Ishikawa (cell line): ENCODE measurements at regions not wholly inside any gene's neighbourhood (a gene's known extent, or its start where the extent isn't known, plus 50 kb on each side); places are given as distances from the start of the nearest gene placed in this dataset.

Experiments
- EP300 ChIP-seq: IDR thresholded peaks from 2 replicates; pipeline ENCODE4 v1.6.1; 2012; ENCODE audit warnings: borderline replicate concordance
- FOXM1 ChIP-seq: IDR thresholded peaks from 2 replicates; pipeline ENCODE4 v1.6.1; 2012; ENCODE audit warnings: low read depth, borderline replicate concordance
- MAX ChIP-seq: IDR thresholded peaks from 2 replicates; pipeline ENCODE4 v1.6.1; 2012
- NFIC ChIP-seq: IDR thresholded peaks from 2 replicates; pipeline ENCODE4 v1.6.1; 2012
- RAD21 ChIP-seq: IDR thresholded peaks from 2 replicates; pipeline ENCODE4 v1.6.1; 2012; ENCODE audit warnings: low read depth
- TAF1 ChIP-seq: IDR thresholded peaks from 2 replicates; pipeline ENCODE4 v1.6.1; 2012; ENCODE audit warnings: low read depth, mild to moderate bottlenecking
- TEAD4 ChIP-seq: IDR thresholded peaks from 2 replicates; pipeline ENCODE4 v1.6.1; 2012
- USF1 ChIP-seq: IDR thresholded peaks from 2 replicates; pipeline ENCODE4 v1.6.1; 2012
- YY1 ChIP-seq: IDR thresholded peaks from 2 replicates; pipeline ENCODE4 v1.6.1; 2012; ENCODE audit warnings: low read depth
- ZBTB7A ChIP-seq: IDR thresholded peaks from 2 replicates; pipeline ENCODE4 v1.6.1; 2012; ENCODE audit warnings: low read depth
- TF ChIP-seq, protein P1 (sequence below): IDR thresholded peaks from 2 replicates; pipeline ENCODE4 v1.6.1; 2012; ENCODE audit warnings: low read depth, mild to moderate bottlenecking

DNA sequence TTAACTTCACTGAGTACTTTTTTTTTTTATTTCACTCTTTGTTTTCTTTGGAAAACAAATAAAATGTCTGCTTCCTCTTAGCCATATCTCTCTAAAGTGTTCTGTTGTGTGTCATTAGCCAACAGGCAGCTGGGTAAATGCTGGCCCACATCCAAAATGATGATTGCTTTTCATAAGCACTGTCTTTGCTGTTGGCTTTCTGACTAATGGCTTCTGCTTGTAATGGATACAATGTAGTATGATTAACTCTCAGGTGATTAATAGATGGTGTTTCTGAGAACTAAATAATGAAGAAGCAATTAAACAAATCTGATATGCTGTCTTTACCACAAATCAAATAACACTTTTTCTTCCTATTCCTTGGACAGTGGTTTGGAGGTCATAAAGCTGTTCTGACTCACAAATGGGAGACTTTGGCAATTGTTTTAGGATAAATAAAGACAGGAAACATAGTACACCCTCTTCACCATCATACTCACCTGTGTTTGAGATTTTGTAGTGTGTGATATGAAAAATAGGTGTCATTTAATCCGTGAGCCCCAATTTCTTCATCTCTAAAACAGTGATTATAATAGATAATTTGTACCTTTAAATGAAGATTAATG, 888.4 kb downstream of the TSN start:
- TF ChIP-seq TAF1, result no peak
- TF ChIP-seq MAX, result no peak
- no peak for TF ChIP-seq RAD21
- no peak for TF ChIP-seq ZBTB7A
- no peak for TF ChIP-seq FOXM1
- no peak for TF ChIP-seq TEAD4
- no peak for TF ChIP-seq YY1
- TF ChIP-seq USF1, result no peak
- TF ChIP-seq, protein P1, sequence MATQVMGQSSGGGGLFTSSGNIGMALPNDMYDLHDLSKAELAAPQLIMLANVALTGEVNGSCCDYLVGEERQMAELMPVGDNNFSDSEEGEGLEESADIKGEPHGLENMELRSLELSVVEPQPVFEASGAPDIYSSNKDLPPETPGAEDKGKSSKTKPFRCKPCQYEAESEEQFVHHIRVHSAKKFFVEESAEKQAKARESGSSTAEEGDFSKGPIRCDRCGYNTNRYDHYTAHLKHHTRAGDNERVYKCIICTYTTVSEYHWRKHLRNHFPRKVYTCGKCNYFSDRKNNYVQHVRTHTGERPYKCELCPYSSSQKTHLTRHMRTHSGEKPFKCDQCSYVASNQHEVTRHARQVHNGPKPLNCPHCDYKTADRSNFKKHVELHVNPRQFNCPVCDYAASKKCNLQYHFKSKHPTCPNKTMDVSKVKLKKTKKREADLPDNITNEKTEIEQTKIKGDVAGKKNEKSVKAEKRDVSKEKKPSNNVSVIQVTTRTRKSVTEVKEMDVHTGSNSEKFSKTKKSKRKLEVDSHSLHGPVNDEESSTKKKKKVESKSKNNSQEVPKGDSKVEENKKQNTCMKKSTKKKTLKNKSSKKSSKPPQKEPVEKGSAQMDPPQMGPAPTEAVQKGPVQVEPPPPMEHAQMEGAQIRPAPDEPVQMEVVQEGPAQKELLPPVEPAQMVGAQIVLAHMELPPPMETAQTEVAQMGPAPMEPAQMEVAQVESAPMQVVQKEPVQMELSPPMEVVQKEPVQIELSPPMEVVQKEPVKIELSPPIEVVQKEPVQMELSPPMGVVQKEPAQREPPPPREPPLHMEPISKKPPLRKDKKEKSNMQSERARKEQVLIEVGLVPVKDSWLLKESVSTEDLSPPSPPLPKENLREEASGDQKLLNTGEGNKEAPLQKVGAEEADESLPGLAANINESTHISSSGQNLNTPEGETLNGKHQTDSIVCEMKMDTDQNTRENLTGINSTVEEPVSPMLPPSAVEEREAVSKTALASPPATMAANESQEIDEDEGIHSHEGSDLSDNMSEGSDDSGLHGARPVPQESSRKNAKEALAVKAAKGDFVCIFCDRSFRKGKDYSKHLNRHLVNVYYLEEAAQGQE, result no peak
- peak; percentile 11; the same call in 1 of the 2 replicates for TF ChIP-seq NFIC
- TF ChIP-seq EP300, result no peak
